ENCODE measurements at regions not wholly inside any gene's neighbourhood (a gene's known extent, or its start where the extent isn't known, plus 50 kb on each side); places are given as distances from the start of the nearest gene placed in this dataset.

- TF ChIP-seq CTCF (IDR thresholded peaks at IDR 0.05) (no peak), POLR2AphosphoS5 (IDR thresholded peaks at IDR 0.05; ENCODE audit: low read depth, low read length) (no peak), SIN3A (IDR thresholded peaks at IDR 0.05; ENCODE audit: borderline replicate concordance, insufficient read depth, low read depth, low read length) (no peak)
Measured at GRCh38 chr1:232106415-232106814, 479.8 kb downstream of the DISC1 start.
